ENCODE measurements at regions not wholly inside any gene's neighbourhood (a gene's known extent, or its start where the extent isn't known, plus 50 kb on each side); places are given as distances from the start of the nearest gene placed in this dataset.
"Not testable (repeated sequence)": the region's sequence is repeated elsewhere in the genome, so short reads cannot be mapped to it uniquely, and the experiment has no call there.

- DNase-seq, result no peak
These were observed 287.1 kb downstream of the WDR11 start for GRCh38 chr10:121138112-121138860.

DNA sequence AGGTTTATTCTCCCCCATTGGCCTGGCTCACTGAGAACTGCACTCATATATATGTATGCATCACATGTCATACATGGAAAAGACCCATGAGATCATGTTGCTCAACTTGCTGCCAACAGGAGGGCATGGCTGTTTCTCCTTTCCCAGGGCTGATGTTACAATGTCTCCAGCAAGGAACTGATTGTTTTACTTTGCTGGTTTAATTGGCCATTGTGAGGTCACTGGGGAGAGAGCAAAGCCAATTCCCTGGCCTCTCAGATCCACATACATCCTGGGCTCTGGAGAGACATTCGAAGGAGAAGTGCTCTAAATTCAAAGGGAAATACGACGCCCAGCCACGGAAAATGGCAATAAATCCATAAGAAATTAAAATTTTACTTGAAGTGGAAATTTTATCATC is 287.8 kb downstream of the WDR11 start:
- no peak for DNase-seq

DNA sequence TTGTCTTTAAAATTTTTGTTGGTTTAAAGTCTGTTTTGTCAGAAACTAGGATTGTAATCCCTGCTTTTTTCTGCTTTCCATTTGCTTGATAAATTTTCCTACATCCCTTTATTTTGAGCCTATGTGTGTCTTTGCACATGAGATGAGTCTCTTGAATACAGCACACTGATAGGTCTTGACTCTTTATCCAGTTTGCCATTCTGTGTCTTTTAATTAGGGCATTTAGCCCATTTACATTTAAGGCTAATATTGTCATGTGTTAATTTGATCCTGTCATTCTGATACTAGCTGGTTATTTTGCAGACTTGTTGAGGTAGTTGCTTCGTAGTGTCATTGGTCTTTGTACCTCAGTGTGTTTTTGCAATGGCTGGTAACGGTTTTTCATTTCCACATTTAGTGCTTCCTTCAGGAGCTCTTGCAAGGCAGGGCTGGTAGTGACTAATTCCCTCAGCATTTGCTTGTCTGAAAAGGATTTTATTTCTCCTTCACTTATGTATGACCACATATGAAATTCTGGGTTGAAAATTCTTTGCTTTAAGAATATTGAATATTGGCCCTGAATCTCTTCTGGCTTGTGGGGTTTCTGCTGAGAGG is 294.7 kb downstream of the WDR11 start:
- not testable (repeated sequence) for DNase-seq

DNA sequence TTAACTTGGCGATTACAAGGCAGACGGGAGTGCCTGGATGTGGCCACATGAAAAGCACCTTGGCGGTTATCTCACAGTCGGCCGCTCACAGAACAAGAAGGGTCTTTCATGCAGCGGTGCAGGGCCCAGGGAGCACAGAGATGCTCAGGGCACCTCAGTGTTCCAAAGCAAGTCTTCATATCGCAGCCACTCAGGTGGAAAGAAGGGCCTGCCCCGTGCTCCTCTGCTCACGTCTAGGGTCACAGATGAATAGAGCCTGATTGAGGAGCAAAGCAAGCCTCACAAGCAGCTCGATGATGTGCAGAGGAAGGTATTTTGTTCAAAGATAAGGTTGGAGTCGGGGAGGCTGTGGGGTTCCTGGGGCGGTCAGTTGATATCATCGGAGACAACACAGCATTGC is 297.8 kb downstream of the WDR11 start:
- no peak for DNase-seq

GRCh38 chr10:121152033-121152432 is 300.9 kb downstream of the WDR11 start:
- DNase-seq, result no peak

- no peak for DNase-seq
These were observed 301.8 kb downstream of the WDR11 start for GRCh38 chr10:121152935-121153334.

GRCh38 chr10:121154310-121154709 is 303.1 kb downstream of the WDR11 start:
- DNase-seq, result no peak

DNA sequence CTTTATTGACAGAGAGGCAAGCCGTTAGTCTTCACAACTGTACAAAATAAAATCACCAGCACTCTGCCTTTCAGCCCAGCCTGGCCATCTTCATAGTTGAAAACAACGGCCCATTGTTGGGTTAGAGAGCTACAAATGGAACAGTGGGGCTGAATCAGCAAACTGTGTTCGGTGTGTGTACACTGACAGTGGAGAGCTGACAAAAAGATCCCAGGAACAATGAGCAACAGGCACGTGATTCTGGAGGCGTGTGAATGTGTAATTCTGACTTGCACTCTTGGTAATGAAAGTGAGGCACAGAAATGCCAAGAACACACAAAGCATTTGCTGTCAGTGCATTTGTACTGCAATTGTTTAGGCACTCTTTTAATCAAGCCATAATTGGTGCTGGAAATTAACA is 303.7 kb downstream of the WDR11 start:
- no peak for DNase-seq

DNA sequence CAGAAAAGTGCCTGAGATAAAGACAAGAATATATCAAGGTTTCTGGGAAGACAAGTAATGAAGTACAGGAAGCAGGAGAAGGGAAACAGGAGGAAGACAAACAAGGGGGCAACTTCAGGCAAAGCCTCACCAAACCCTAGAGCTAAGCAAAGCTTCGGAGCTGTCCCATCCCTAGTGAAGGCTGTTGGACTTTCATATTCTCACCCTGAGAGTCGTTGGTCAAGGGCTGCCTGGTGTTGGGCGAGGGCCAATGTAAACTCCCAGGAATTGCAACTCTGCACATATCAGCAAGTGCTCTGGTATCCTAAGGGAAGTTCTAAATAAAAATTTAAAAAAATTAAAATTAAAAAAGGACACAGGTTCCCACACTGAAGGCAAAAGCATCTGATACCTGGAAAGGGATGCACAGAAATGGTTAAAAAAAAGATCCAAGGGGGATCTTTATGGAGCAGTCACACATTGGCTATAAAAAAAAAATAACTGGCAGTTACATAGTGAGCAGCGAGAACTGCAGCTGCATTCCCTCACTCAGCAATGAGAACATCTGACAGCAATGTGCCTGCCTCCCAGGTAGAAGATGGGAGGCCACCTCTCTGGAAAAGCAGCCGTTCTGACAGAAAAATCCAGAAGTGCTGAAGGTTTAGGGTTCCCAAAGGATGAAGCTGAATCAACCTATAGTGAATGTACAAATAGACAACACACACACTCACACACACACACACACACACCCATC is 304.7 kb downstream of the WDR11 start:
- DNase-seq, result no peak

GRCh38 chr10:121157998-121158397 is 306.8 kb downstream of the WDR11 start:
- DNase-seq, result no peak

DNA sequence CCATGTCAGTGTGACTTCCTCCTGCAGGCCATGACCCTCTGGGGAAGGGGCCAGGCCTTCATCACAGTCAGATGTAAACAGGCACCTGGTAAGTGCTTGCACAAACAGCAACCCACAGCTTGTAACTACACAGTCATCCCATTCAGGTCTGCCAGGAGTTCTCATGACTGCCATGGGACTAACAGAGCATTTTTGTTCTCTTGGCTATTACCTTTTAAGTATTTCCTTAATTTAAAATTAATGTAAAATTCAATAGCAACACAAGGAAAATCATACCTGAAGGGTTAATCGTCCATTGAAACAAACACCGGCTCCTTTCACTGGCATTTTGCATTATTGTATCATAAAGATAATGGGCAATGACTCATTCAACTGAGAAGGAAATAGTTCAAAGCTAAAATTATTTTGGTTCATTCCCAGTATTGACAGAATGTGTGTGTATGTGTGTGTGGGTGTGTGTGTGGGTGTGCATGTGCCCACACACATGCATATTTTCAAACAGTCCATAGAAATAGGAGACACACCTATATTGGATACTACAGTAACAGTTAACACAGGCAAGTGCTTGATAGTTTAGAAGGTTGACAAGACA is 307.9 kb downstream of the WDR11 start:
- no peak for DNase-seq

DNA sequence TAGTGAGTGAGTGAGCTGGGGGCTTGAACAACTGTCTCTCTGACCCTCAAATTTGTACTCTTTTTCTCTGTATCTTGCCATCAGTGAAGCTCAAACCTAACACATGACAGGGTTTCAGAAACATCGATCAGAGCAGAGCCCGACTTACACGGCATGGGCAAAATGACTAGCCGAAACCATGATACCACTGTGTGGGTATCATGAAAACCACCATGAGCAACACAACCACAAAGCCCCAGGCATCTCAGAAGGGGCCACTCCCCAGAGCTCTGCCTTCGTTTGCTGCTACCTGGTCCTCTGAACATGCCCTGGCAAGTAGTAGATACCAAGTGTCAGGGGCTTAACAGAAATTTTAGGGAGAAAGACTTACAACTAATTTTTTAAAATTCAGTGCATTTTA is 308.5 kb downstream of the WDR11 start:
- DNase-seq, result no peak

DNA sequence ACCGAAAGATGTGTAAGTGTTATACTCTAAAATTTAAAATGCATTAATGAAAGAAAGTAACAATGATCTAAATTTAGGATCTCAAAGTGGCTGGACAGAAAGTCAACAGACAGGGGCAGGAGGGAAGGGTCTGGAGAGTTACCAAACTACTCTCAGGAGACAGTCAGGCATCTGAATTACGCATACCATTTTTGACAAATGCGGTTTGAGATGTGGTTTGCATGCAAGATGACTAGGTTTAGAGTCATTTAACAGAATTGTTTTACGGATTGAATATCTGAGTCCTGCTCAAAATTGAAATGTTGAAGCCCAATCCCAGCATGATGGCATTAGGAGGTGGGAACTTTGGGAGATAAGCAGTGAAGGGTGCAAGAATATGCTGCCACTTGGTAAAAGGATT is 314.1 kb downstream of the WDR11 start:
- peak; percentile 46 for DNase-seq

GRCh38 chr10:121167534-121168243 is 316.5 kb downstream of the WDR11 start:
- no peak for DNase-seq

DNA sequence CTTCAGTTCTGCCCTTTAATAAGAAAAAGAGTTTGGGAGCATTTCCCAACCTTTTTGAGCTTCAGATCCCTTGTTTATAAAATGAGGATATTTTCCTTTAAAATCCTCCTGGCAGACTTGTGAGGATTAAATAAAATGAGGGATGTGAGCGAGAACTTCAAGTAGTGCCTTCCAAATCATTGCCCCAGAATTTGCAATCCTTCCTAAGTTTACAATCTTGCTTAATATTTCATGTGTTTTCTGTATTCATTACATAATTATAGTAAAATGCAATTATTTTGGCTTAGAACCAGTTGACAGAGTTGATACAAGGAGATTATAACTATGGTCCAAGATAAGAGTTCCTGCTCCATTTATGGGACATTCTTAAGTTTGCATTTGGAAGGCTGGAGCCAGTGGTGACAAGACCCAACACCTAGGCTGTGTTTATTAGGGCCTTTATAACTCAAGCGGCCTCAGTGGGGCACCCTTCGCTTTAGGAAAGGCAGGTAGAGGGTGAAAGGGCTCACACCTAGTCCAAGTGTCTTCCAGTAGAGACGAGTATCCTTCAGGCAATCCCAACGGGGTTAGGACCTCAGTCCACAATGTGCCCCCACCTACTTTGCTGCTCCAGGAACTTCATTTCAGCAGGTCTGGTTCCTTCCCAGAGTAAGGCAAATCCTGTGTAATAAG is 317.5 kb downstream of the WDR11 start:
- no peak for DNase-seq

- DNase-seq, result no peak
These were observed 318.2 kb downstream of the WDR11 start for GRCh38 chr10:121169406-121169805.

DNA sequence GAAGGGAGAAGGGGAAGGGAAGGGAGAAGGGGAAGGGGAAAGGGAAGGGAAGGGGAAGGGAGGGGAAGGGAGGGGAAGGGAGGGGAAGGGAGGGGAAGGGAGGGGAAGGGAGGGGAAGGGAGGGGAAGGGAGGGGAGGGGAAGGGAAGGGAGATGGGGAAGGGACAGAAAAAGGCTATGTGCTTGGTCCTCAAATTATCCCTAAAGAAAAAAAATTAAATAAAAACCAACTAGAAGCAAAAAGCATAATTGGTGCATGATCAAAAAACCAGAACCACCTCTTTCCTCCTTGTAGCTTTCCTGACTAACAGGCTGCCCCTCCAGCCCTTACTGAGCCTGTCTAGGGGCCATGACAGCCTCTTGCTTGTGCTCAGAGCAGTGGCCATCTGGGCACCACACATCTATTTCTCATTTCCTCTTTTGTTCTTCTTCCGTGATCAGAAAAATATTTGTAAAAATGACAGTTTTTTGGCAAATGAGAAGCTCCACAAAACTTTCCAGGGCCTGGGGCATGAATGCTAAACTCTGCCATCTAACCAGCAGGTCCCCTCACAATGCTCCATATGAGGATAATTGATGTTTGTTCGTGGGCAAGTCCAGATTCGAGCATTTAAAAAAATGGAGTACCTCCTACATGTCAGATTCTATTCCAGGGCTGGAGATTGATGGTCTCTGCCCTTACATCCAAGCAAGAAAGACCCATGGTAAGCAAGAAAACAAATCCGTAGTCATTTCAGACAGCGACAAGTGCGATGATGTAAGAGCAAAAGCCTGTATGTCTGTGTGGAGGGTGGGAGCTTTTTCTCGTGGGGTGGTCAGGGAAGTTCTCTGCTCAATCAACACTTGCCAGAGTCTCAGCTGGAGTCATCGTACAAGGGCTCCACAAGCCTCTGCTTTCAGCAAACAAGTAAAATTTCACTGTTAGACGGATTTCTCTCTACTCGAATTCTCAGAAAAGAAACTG is 320.9 kb downstream of the WDR11 start:
- DNase-seq, result no peak

- no peak for DNase-seq
These were observed 327.8 kb downstream of the WDR11 start for GRCh38 chr10:121179006-121179405.

GRCh38 chr10:121182219-121182618 is 331.1 kb downstream of the WDR11 start:
- no peak for DNase-seq

GRCh38 chr10:121183236-121183635 is 332.1 kb downstream of the WDR11 start:
- DNase-seq, result no peak

GRCh38 chr10:121183707-121184106 is 332.5 kb downstream of the WDR11 start:
- no peak for DNase-seq
